ENCODE measurements at regions not wholly inside any gene's neighbourhood (a gene's known extent, or its start where the extent isn't known, plus 50 kb on each side); places are given as distances from the start of the nearest gene placed in this dataset.

GRCh38 chr13:74073274-74073673 is 60.9 kb downstream of the KLF12 start:
- DNase-seq (no peak), ATAC-seq (no peak)
- Histone ChIP-seq H3K27ac (no peak overlapping the region), H3K4me3 (no peak overlapping the region), H3K9me3 (no peaks in the 10 kb centered on the region), H3K4me1 (peaks cover 4% of the 10 kb centered on the region), H3K27me3 (no peaks in the 10 kb centered on the region), H3K36me3 (no peaks in the 10 kb centered on the region)
- no peak for TF ChIP-seq CTCF (IDR thresholded peaks at IDR 0.05)
- intact Hi-C loops (cut with DNase I), result no loop called here

GRCh38 chr13:74070513-74070912 is 63.7 kb downstream of the KLF12 start:
- no peaks in the 10 kb centered on the region for H3K36me3 ChIP-seq
- intact Hi-C loops (cut with DNase I), result no loop called here
- H3K27me3 ChIP-seq, result no peaks in the 10 kb centered on the region
- DNase-seq, result no peak
- H3K4me3 ChIP-seq, result no peak overlapping the region
- ATAC-seq, result no peak
- H3K4me1 ChIP-seq, result peaks cover 4% of the 10 kb centered on the region
- TF ChIP-seq CTCF (IDR thresholded peaks at IDR 0.05), result no peak
- H3K9me3 ChIP-seq, result no peaks in the 10 kb centered on the region
- no peak overlapping the region for H3K27ac ChIP-seq

GRCh38 chr13:74070065-74070464 is 64.1 kb downstream of the KLF12 start:
- Histone ChIP-seq H3K36me3 (no peaks in the 10 kb centered on the region), H3K4me1 (peaks cover 4% of the 10 kb centered on the region), H3K4me3 (no peak overlapping the region), H3K27me3 (no peaks in the 10 kb centered on the region), H3K9me3 (no peaks in the 10 kb centered on the region), H3K27ac (no peak overlapping the region)
- DNase-seq (no peak), ATAC-seq (no peak)
- intact Hi-C loops (cut with DNase I), result no loop called here
- no peak for TF ChIP-seq CTCF (IDR thresholded peaks at IDR 0.05)

- no peak for DNase-seq
- Histone ChIP-seq H3K36me3 (no peaks in the 10 kb centered on the region), H3K9me3 (no peaks in the 10 kb centered on the region), H3K27me3 (no peaks in the 10 kb centered on the region), H3K27ac (no peak overlapping the region), H3K4me1 (peaks cover 3% of the 10 kb centered on the region), H3K4me3 (no peak overlapping the region)
- ATAC-seq, result no peak
- TF ChIP-seq CTCF (IDR thresholded peaks at IDR 0.05), result no peak
- intact Hi-C loops (cut with DNase I), result no loop called here
Observed at GRCh38 chr13:74068471-74068870, 65.7 kb downstream of the KLF12 start.

DNA sequence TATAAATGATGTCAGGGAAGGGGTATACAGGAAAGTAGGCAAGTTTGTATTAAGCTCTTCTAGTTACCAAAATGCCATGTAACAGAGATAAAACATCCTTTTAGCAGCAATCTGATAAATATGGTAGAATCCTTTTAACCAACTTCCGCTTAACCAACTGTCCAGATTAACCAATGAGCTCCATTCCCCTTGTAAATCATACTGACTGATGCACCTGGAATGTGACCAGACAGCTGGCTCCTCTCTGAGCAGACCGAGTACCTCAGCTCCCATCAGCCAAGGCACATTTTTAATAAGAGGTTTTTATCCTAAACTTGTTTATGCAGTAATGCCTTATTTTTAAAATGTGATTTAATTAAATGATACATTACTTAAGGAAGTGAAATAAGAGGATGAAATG is 66.4 kb downstream of the KLF12 start:
- no peaks in the 10 kb centered on the region for H3K36me3 ChIP-seq
- no peak overlapping the region for H3K4me3 ChIP-seq
- ATAC-seq (no peak), DNase-seq (no peak)
- peaks cover 7% of the 10 kb centered on the region for H3K4me1 ChIP-seq
- H3K9me3 ChIP-seq, result no peaks in the 10 kb centered on the region
- intact Hi-C loops (cut with DNase I), result no loop called here
- TF ChIP-seq CTCF (IDR thresholded peaks at IDR 0.05), result no peak
- H3K27ac ChIP-seq, result no peak overlapping the region
- H3K27me3 ChIP-seq, result no peaks in the 10 kb centered on the region

DNA sequence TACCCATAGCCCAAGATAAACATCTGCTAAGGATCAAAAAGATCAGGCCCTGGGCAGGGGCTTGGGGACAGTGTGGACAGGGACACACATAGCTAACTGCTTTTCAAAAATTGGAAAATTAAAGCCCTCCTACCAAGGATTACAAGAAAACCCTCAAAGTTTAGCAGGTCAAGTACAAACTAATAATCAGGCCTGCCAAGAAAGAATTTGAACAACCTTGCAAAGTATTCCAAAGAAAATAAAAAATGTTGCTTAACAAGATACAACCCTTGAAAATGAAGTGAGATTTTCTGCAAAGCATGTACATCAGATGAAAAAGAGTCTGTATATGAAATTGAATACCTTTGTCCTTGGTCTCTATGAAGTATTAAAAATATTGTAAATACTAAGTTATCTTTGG is 67.3 kb downstream of the KLF12 start:
- DNase-seq, result no peak
- peaks cover 7% of the 10 kb centered on the region for H3K4me1 ChIP-seq
- H3K9me3 ChIP-seq, result no peaks in the 10 kb centered on the region
- H3K27me3 ChIP-seq, result no peaks in the 10 kb centered on the region
- no peak for TF ChIP-seq CTCF (IDR thresholded peaks at IDR 0.05)
- no peak overlapping the region for H3K4me3 ChIP-seq
- H3K36me3 ChIP-seq, result no peaks in the 10 kb centered on the region
- no peak overlapping the region for H3K27ac ChIP-seq
- ATAC-seq, result no peak
- intact Hi-C loops (cut with DNase I), result no loop called here

Measured in upper lobe of right lung (tissue), 1 donor.